ENCODE measurements at regions not wholly inside any gene's neighbourhood (a gene's known extent, or its start where the extent isn't known, plus 50 kb on each side); places are given as distances from the start of the nearest gene placed in this dataset.
"Not testable (repeated sequence)": the region's sequence is repeated elsewhere in the genome, so short reads cannot be mapped to it uniquely, and the experiment has no call there.

DNA sequence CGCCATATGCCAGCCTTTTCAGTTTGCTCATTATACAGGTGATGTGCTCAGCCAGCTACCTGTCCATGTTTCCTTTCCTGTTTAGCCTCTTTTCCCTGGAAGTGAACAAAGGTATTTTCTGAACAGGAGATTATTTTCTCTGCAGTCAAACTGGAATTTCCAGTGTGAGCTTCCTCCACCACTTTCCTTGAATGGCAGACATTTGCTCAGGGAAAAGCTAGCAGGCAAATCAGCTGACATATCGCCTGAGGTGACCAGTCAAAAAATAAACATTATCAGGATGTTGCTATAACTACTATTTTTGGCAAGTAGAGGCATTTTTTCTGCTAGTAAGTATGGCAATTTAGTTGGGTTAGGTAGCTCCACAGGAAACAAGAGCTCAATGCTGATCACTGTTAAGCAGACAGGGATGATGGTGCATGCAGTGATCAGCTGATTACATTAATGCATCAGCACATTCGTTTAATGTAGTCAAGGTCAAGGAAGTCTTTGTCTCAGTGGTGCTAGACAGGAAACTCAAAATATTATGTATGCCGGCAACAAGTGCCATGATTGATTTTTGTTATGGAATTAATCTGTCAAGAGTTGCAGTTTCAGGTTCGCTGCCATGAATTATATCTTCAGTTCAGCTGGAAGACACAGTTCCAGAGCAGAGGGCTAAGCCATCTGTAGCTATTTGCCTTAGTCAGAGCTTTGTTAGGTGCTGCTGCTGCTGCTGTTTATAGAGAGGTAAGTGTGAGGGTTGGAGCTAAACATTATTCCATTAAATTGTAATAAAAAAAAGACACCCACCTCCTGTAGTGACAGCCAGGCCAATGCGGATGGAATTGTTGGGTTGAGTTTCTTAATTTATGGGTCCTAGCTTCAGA lies 179.7 kb upstream of the ST6GALNAC5 start:
- peak; percentile 14 for DNase-seq

- no peak for DNase-seq
Observed at GRCh38 chr1:76690766-76691165, 176.5 kb upstream of the ST6GALNAC5 start.

- DNase-seq = no peak
Observed at GRCh38 chr1:76695535-76695934, 171.7 kb upstream of the ST6GALNAC5 start.

DNA sequence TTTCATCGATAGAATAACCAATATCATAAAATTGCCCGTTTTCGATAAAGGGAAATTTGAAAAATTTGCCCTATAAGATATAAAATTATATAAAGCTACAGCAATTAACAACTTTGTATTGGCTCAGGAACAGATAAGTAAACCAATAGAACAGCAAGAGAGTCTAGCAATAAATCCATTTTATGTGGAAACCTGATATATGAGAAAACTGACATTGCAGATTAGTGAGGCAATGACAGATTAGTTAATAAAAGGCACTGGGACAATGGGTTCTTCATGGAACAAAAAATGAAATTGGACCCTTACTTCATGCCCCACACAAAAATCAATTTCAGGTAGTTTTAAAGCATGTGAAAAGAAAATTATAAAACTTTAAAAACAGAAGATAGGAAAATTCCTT lies 169.9 kb upstream of the ST6GALNAC5 start:
- DNase-seq = no peak

GRCh38 chr1:76699646-76700045 lies 167.6 kb upstream of the ST6GALNAC5 start:
- DNase-seq = not testable (repeated sequence)

DNA sequence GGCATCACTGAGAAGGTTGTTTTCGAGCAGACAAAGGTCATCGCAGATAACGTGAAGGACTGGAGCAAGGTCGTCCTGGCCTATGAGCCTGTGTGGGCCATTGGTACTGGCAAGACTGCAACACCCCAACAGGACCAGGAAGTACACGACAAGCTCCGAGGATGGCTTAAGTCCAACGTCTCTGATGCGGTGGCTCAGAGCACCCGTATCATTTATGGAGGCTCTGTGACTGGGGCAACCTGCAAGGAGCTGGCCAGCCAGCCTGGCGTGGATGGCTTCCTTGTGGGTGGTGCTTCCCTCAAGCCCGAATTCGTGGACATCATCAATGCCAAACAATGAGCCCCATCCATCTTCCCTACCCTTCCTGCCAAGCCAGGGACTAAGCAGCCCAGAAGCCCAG lies 167.1 kb upstream of the ST6GALNAC5 start:
- DNase-seq = not testable (repeated sequence)

DNA sequence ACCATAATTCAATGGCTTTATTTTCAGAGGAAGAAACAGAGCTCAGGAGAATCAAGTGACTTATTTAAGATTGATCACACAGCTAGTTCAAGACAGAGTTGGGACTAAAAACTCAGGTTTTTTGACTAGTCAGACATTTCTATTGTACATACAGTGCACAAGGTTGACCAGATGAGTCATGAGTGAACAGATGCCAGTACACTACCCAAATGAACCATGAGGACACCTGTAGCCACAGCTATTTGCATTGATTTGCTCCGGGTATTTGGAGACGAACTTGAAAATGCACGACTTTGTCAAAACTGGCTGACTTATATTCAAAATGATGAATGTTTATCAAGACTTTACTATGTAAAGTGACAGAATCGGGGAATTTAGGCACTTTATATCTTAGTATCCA lies 161.7 kb upstream of the ST6GALNAC5 start:
- peak; percentile 36 for DNase-seq

DNA sequence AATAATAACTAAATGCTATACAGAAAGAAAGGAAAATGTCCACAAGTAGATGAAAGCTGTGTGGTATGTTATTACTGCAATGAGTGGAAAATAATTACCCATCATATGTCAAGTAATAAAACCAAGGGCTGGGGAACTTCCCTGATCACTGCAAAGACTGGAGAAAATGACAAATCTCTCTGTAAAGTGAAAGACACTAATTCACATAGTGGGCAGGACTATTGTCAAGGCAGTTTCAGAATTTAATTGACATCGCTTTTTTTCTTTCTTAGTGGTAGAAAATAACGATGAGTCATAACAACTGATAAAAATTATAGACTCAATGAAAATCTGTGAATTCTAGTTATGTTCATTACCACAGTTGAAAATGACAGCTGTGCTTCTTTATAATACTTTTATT lies 153.7 kb upstream of the ST6GALNAC5 start:
- DNase-seq = no peak

- DNase-seq = no peak
Observed at GRCh38 chr1:76715474-76715873, 151.8 kb upstream of the ST6GALNAC5 start.

GRCh38 chr1:76723949-76724348 lies 143.3 kb upstream of the ST6GALNAC5 start:
- DNase-seq = no peak

DNA sequence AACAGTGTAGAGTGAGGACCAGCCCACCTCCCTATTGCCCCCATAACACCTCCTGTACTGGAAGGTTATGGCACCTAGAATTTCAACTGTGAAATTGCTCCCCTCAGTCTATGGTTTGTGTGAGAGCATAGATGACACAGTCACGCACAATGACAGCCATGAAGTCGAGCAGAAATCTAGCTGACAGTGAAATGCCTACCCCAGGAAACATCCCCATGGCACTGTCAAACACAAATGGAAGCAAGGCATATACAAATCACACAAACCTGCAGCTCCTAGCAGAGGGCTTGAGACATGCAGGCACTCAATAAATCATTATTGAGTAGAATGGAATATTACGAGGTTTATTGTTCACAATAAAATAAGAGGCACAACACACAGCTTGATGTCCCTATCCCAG lies 142.5 kb upstream of the ST6GALNAC5 start:
- no peak for DNase-seq

DNA sequence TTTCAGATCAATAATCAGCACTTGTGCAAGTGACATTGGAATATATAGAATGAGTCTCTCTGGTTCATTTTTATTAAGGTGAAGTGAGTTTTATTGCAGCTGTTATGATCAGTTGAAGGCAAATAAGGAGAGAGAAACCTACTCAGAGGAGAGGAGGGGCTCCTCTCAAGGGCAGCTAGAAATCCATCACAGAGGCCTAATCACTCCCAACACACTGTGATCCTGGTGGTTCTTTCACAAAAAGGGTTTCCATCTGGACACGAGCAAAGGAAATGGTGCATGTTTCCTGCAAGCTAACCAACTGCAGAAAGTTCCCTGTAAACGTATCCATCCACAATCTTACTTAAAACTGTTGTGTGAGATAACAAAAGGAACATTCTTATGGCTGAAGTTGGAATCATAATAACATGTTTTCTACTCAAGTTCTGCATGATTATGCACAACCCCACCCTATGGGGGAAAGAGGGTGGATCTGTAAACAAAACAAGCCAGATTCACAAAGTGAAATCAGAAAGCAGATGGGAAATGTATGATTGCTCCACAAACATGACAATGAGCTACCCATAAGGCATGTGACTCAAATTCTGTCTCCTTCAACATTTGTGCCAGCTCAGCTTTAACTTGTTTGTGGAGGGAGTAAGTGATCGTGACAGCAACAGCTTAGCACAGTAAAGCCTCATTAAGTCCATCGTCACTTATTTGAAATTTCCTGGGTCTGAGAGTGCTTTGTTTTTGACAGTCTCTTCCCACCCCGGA lies 141.2 kb upstream of the ST6GALNAC5 start:
- no peak for DNase-seq

- no peak for DNase-seq
Observed at GRCh38 chr1:76727520-76727919, 139.8 kb upstream of the ST6GALNAC5 start.

GRCh38 chr1:76729142-76729541 lies 138.1 kb upstream of the ST6GALNAC5 start:
- DNase-seq = no peak

DNA sequence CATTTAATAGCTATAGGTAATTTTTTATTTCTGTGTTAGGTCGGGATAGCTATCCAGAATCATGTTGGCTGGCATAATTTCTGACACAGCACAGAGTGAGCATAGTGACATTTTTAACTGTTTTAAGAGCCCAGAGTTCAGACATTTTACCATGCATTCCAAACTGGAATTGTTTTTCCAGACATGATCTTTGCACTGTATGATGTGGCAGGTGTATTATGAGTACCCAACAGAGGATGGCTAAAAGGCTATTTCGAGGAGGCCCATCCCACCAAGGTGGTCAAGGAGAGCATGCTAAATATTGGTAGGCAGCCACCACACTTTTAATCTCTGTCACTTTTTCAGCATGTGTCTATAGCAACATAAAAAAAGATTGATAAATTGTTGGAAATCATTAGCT lies 137.3 kb upstream of the ST6GALNAC5 start:
- no peak for DNase-seq

GRCh38 chr1:76738355-76738754 lies 128.9 kb upstream of the ST6GALNAC5 start:
- not testable (repeated sequence) for DNase-seq

DNA sequence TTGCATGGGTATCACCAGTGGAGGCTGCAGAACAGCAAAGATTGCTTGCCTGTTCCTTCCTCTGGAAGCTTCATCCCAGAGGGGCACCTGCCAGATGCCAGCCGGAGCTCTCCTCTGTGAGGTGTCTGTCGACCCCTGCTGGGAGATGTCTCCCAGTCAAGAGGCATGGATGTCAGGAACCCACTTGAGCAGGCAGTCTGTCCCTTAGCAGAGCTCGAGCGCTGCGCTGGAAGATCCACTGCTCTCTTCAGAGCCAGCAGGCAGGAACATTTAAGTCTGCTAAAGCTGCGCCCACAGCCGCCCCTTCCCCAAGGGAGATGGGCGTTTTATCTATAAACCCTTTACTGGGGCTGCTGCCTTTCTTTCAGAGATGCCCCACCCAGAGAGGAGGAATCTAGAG lies 126.3 kb upstream of the ST6GALNAC5 start:
- DNase-seq = not testable (repeated sequence)

GRCh38 chr1:76744989-76745388 lies 122.3 kb upstream of the ST6GALNAC5 start:
- DNase-seq = no peak

- DNase-seq = no peak
Observed at GRCh38 chr1:76746206-76746605, 121.1 kb upstream of the ST6GALNAC5 start.

DNA sequence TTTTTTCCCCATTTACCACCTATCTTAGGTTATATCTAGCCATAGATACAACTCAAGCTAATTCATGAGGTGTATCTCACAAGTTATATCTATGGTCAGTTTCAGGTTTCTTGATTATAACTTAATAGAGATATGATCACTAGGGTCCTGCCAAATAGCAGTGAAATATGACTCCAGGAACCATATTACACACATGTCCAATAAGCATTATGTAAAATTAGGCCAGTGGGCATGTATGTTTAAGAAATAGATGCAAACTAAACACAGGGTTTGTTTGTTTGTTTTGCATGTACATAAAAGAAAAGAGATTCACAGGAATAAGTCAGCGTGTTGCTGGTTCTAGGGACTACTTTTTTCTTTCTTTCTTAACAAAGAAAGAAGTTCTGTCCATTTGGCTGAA lies 112.5 kb upstream of the ST6GALNAC5 start:
- DNase-seq = peak; percentile 39

DNA sequence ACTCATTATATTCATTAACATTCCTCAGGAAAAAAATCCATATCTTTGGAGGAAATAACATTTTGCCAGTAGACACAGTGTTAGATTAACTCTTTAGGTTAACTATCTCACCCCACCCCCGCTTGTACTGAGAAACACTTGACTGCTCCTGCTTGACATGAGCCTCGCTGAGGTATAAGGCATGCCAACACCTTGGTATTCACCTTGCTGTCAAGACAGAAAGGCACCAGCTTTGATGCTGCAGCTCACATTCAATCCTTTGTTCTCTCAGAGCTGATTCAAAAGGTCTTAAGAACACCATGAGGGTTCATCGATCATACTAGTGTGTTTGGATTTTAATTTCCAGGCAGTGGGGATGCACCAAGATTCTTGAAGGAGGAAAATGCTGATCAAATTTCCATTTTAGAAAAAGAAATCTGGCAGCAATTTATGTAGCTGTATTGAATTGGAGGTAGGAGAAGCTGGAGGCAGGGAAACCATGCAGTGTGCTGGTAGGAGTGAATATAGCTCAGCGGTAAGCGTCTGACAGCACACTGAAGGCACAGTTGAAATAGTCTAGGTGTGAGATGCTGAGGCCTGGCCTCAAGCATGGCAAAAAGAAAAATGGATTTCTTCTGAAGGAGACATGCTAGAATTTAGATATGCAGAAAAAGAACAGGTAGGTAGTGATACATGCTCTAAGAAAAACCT lies 108.0 kb upstream of the ST6GALNAC5 start:
- no peak for DNase-seq

- DNase-seq = no peak
Observed at GRCh38 chr1:76759950-76760349, 107.3 kb upstream of the ST6GALNAC5 start.

GRCh38 chr1:76763738-76764137 lies 103.5 kb upstream of the ST6GALNAC5 start:
- no peak for DNase-seq

All from NCI-H526 treated with DMSO at 0.1 percent for 48 hours (cell line).